GM23248 (cell line): ENCODE measurements at regions not wholly inside any gene's neighbourhood (a gene's known extent, or its start where the extent isn't known, plus 50 kb on each side); places are given as distances from the start of the nearest gene placed in this dataset.

Source experiments
- DNase-seq: peaks from one replicate; pipeline ENCODE4 v3.0.0-alpha.2; 2015
- H2AFZ ChIP-seq: fragments of 200-600 bp; sonication (generic); 2 replicates; pipeline ENCODE4 v1.6.1; 2016; ENCODE audit warnings: antibody characterized with exemption
- H3F3A ChIP-seq: fragments of 200-600 bp; sonication (generic); 2 replicates; pipeline ENCODE4 v1.6.1; 2016; ENCODE audit warnings: mild to moderate bottlenecking, antibody characterized with exemption, mixed run types; ENCODE audit not compliant: insufficient read depth
- H3K27ac ChIP-seq: fragments of 200-600 bp; sonication (generic); 2 replicates; pipeline ENCODE4 v1.5.1; 2016; ENCODE audit warnings: mild to moderate bottlenecking
- H3K27me3 ChIP-seq: fragments of 200-600 bp; sonication (generic); replicated peaks from 2 replicates; pipeline ENCODE4 v1.6.1; 2016; ENCODE audit warnings: mild to moderate bottlenecking; ENCODE audit not compliant: insufficient read depth
- H3K36me3 ChIP-seq: fragments of 200-600 bp; sonication (generic); 2 replicates; pipeline ENCODE4 v1.6.1; 2016; ENCODE audit warnings: low read depth, mild to moderate bottlenecking
- H3K4me1 ChIP-seq: fragments of 200-600 bp; sonication (generic); 2 replicates; pipeline ENCODE4 v1.6.1; 2016; ENCODE audit warnings: mild to moderate bottlenecking; ENCODE audit not compliant: insufficient read depth
- H3K4me2 ChIP-seq: fragments of 200-600 bp; sonication (generic); one replicate; pipeline ENCODE4 v1.6.1; 2016; ENCODE audit warnings: mild to moderate bottlenecking; ENCODE audit not compliant: unreplicated experiment
- H3K4me3 ChIP-seq: fragments of 200-600 bp; sonication (generic); 2 replicates; pipeline ENCODE4 v1.5.1; 2016; ENCODE audit warnings: mild to moderate bottlenecking
- H3K79me2 ChIP-seq: fragments of 200-600 bp; sonication (generic); 2 replicates; pipeline ENCODE4 v1.6.1; 2016; ENCODE audit warnings: mild to moderate bottlenecking; ENCODE audit not compliant: insufficient read depth
- H3K9ac ChIP-seq: fragments of 200-600 bp; sonication (generic); 2 replicates; pipeline ENCODE4 v1.6.1; 2016; ENCODE audit warnings: mild to moderate bottlenecking
- H3K9me2 ChIP-seq: fragments of 200-600 bp; sonication (generic); 2 replicates; pipeline ENCODE4 v1.6.1; 2016; ENCODE audit warnings: mixed run types, mild to moderate bottlenecking, moderate library complexity; ENCODE audit not compliant: insufficient read depth
- H3K9me3 ChIP-seq: fragments of 200-600 bp; sonication (generic); one replicate; pipeline ENCODE4 v1.6.1; 2017; ENCODE audit warnings: low read depth
- H4K20me1 ChIP-seq: fragments of 200-600 bp; sonication (generic); 2 replicates; pipeline ENCODE4 v1.6.0; 2016; ENCODE audit not compliant: insufficient read depth
- EZH2 ChIP-seq: fragments of 200-600 bp; sonication (generic); IDR thresholded peaks from 2 replicates; pipeline ENCODE4 v1.6.1; 2018; ENCODE audit warnings: antibody characterized with exemption, mild to moderate bottlenecking; ENCODE audit not compliant: insufficient read depth, poor library complexity, severe bottlenecking
- EZH2phosphoT487 ChIP-seq: fragments of 200-600 bp; sonication (generic); IDR thresholded peaks from 2 replicates; pipeline ENCODE4 v1.6.1; 2018; ENCODE audit warnings: antibody characterized with exemption, moderate library complexity, mild to moderate bottlenecking, low read depth; ENCODE audit not compliant: insufficient read depth
- WGBS, 2 experiments: methylation state at CpG; one replicate each; pipeline ENCODE4 v1.1.6; 2015 to 2017; ENCODE audit warnings: low lambda C conversion rate in 2 of 2, low coverage in 1 of 2; ENCODE audit errors: missing lambda C conversion rate in 2 of 2; 5-methylcytosine and 5-hydroxymethylcytosine counted together
- in situ Hi-C: fragments of 300-500 bp; cut with MboI; formaldehyde crosslinking; loops from 2 replicates; pipeline ENCODE4 v1.15.0; 2020

GRCh38 chr5:111902436-111902835 lies 145.4 kb upstream of the NREP start:
- H3K27me3 ChIP-seq, result no peaks in the 10 kb centered on the region
- H3K9me2 ChIP-seq, result no peaks in the 10 kb centered on the region
- no peaks in the 10 kb centered on the region for H3K9me3 ChIP-seq
- H3K79me2 ChIP-seq, result no peaks in the 10 kb centered on the region
- 66 to 69% methylated on average over 5 of the region's 5 CpGs for WGBS, 2 experiments
- in situ Hi-C loops, result no loop called here
- no peak overlapping the region for H3K4me2 ChIP-seq
- H3K4me3 ChIP-seq, result no peak overlapping the region
- no peak overlapping the region for H2AFZ ChIP-seq
- H3K9ac ChIP-seq, result no peak overlapping the region
- no peaks in the 10 kb centered on the region for H3K4me1 ChIP-seq
- no peaks in the 10 kb centered on the region for H3F3A ChIP-seq
- TF ChIP-seq EZH2 (no peak), EZH2phosphoT487 (no peak)
- H4K20me1 ChIP-seq, result no peaks in the 10 kb centered on the region
- H3K36me3 ChIP-seq, result no peaks in the 10 kb centered on the region; the same call in none of the 2 replicates
- no peak for DNase-seq
- no peak overlapping the region for H3K27ac ChIP-seq

- Histone ChIP-seq H3K9me2 (no peaks in the 10 kb centered on the region), H3K4me3 (no peak overlapping the region), H3K27ac (no peak overlapping the region), H3K79me2 (no peaks in the 10 kb centered on the region), H3K27me3 (no peaks in the 10 kb centered on the region), H3F3A (no peaks in the 10 kb centered on the region), H3K4me1 (no peaks in the 10 kb centered on the region), H4K20me1 (no peaks in the 10 kb centered on the region), H3K9me3 (no peaks in the 10 kb centered on the region), H3K36me3 (no peaks in the 10 kb centered on the region; the same call in none of the 2 replicates), H3K9ac (no peak overlapping the region), H2AFZ (no peak overlapping the region; the same call in 1 of the 2 replicates), H3K4me2 (no peak overlapping the region)
- WGBS, 2 experiments, result 46 to 48% methylated on average over 2 of the region's 2 CpGs
- no peak for DNase-seq
- TF ChIP-seq EZH2 (no peak), EZH2phosphoT487 (no peak)
- in situ Hi-C loops, result no loop called here
Observed at GRCh38 chr5:111901296-111901695, 144.3 kb upstream of the NREP start.

- H3K9me3 ChIP-seq, result no peaks in the 10 kb centered on the region
- no peaks in the 10 kb centered on the region for H3F3A ChIP-seq
- peak overlapping the region; percentile 18 for H3K4me2 ChIP-seq
- 44 to 53% methylated on average over 1 of the region's 1 CpG for WGBS, 2 experiments
- H3K9ac ChIP-seq, result peak overlapping the region; percentile 19; the same call in 1 of the 2 replicates
- in situ Hi-C loops, result no loop called here
- H3K27ac ChIP-seq, result peak overlapping the region; percentile 38
- TF ChIP-seq EZH2phosphoT487 (no peak), EZH2 (no peak)
- peak; percentile 32 for DNase-seq
- no peaks in the 10 kb centered on the region for H4K20me1 ChIP-seq
- no peaks in the 10 kb centered on the region for H3K9me2 ChIP-seq
- no peaks in the 10 kb centered on the region for H3K79me2 ChIP-seq
- peaks cover 12% of the 10 kb centered on the region for H3K4me1 ChIP-seq
- H3K4me3 ChIP-seq, result no peak overlapping the region
- peak overlapping the region; percentile 63 for H2AFZ ChIP-seq
- no peaks in the 10 kb centered on the region; the same call in 1 of the 2 replicates for H3K36me3 ChIP-seq
- no peaks in the 10 kb centered on the region for H3K27me3 ChIP-seq
Observed at GRCh38 chr5:111892949-111893348, 136.0 kb upstream of the NREP start.

GRCh38 chr5:111887706-111888105 lies 130.7 kb upstream of the NREP start:
- no peaks in the 10 kb centered on the region for H3K36me3 ChIP-seq
- H3F3A ChIP-seq, result no peaks in the 10 kb centered on the region
- no peak overlapping the region for H3K9ac ChIP-seq
- H4K20me1 ChIP-seq, result no peaks in the 10 kb centered on the region
- no peaks in the 10 kb centered on the region for H3K9me3 ChIP-seq
- no peaks in the 10 kb centered on the region for H3K27me3 ChIP-seq
- no peaks in the 10 kb centered on the region for H3K9me2 ChIP-seq
- WGBS, 2 experiments, result 94 to 95% methylated on average over 2 of the region's 2 CpGs
- H2AFZ ChIP-seq, result no peak overlapping the region
- H3K4me2 ChIP-seq, result no peak overlapping the region
- H3K27ac ChIP-seq, result no peak overlapping the region
- in situ Hi-C loops, result no loop called here
- no peaks in the 10 kb centered on the region for H3K79me2 ChIP-seq
- TF ChIP-seq EZH2, result no peak
- no peak for TF ChIP-seq EZH2phosphoT487
- no peak overlapping the region for H3K4me3 ChIP-seq
- no peak for DNase-seq
- peaks cover 2% of the 10 kb centered on the region for H3K4me1 ChIP-seq

GRCh38 chr5:111869681-111870080 lies 112.7 kb upstream of the NREP start:
- no peaks in the 10 kb centered on the region for H3K9me3 ChIP-seq
- H3K4me3 ChIP-seq, result no peak overlapping the region
- in situ Hi-C loops, result no loop called here
- peaks cover 11% of the 10 kb centered on the region for H3F3A ChIP-seq
- peak overlapping the region; percentile 77 for H3K27ac ChIP-seq
- 49 to 62% methylated on average over 2 of the region's 2 CpGs for WGBS, 2 experiments
- 0 out of 2 replicates have a peak overlapping the region, but pooled peaks have one; percentile 38 for H2AFZ ChIP-seq
- H3K4me2 ChIP-seq, result peak overlapping the region; percentile 21
- peaks cover 24% of the 10 kb centered on the region for H3K4me1 ChIP-seq
- peak overlapping the region; percentile 45; the same call in 1 of the 2 replicates for H3K9ac ChIP-seq
- peak; percentile 77 for DNase-seq
- TF ChIP-seq EZH2, result no peak
- no peak for TF ChIP-seq EZH2phosphoT487
- no peaks in the 10 kb centered on the region for H4K20me1 ChIP-seq
- no peaks in the 10 kb centered on the region for H3K79me2 ChIP-seq
- no peaks in the 10 kb centered on the region for H3K36me3 ChIP-seq
- H3K9me2 ChIP-seq, result no peaks in the 10 kb centered on the region
- no peaks in the 10 kb centered on the region for H3K27me3 ChIP-seq
